GM23248 (cell line): ENCODE measurements at regions not wholly inside any gene's neighbourhood (a gene's known extent, or its start where the extent isn't known, plus 50 kb on each side); places are given as distances from the start of the nearest gene placed in this dataset.

ENCODE experiments used
- DNase-seq: peaks from one replicate; pipeline ENCODE4 v3.0.0-alpha.2; 2015
- H2AFZ ChIP-seq: fragments of 200-600 bp; sonication (generic); 2 replicates; pipeline ENCODE4 v1.6.1; 2016; ENCODE audit warnings: antibody characterized with exemption
- H3F3A ChIP-seq: fragments of 200-600 bp; sonication (generic); 2 replicates; pipeline ENCODE4 v1.6.1; 2016; ENCODE audit warnings: mild to moderate bottlenecking, antibody characterized with exemption, mixed run types; ENCODE audit not compliant: insufficient read depth
- H3K27ac ChIP-seq: fragments of 200-600 bp; sonication (generic); 2 replicates; pipeline ENCODE4 v1.5.1; 2016; ENCODE audit warnings: mild to moderate bottlenecking
- H3K27me3 ChIP-seq: fragments of 200-600 bp; sonication (generic); replicated peaks from 2 replicates; pipeline ENCODE4 v1.6.1; 2016; ENCODE audit warnings: mild to moderate bottlenecking; ENCODE audit not compliant: insufficient read depth
- H3K36me3 ChIP-seq: fragments of 200-600 bp; sonication (generic); 2 replicates; pipeline ENCODE4 v1.6.1; 2016; ENCODE audit warnings: low read depth, mild to moderate bottlenecking
- H3K4me1 ChIP-seq: fragments of 200-600 bp; sonication (generic); 2 replicates; pipeline ENCODE4 v1.6.1; 2016; ENCODE audit warnings: mild to moderate bottlenecking; ENCODE audit not compliant: insufficient read depth
- H3K4me2 ChIP-seq: fragments of 200-600 bp; sonication (generic); one replicate; pipeline ENCODE4 v1.6.1; 2016; ENCODE audit warnings: mild to moderate bottlenecking; ENCODE audit not compliant: unreplicated experiment
- H3K4me3 ChIP-seq: fragments of 200-600 bp; sonication (generic); 2 replicates; pipeline ENCODE4 v1.5.1; 2016; ENCODE audit warnings: mild to moderate bottlenecking
- H3K79me2 ChIP-seq: fragments of 200-600 bp; sonication (generic); 2 replicates; pipeline ENCODE4 v1.6.1; 2016; ENCODE audit warnings: mild to moderate bottlenecking; ENCODE audit not compliant: insufficient read depth
- H3K9ac ChIP-seq: fragments of 200-600 bp; sonication (generic); 2 replicates; pipeline ENCODE4 v1.6.1; 2016; ENCODE audit warnings: mild to moderate bottlenecking
- H3K9me2 ChIP-seq: fragments of 200-600 bp; sonication (generic); 2 replicates; pipeline ENCODE4 v1.6.1; 2016; ENCODE audit warnings: mixed run types, mild to moderate bottlenecking, moderate library complexity; ENCODE audit not compliant: insufficient read depth
- H3K9me3 ChIP-seq: fragments of 200-600 bp; sonication (generic); one replicate; pipeline ENCODE4 v1.6.1; 2017; ENCODE audit warnings: low read depth
- H4K20me1 ChIP-seq: fragments of 200-600 bp; sonication (generic); 2 replicates; pipeline ENCODE4 v1.6.0; 2016; ENCODE audit not compliant: insufficient read depth
- EZH2 ChIP-seq: fragments of 200-600 bp; sonication (generic); IDR thresholded peaks from 2 replicates; pipeline ENCODE4 v1.6.1; 2018; ENCODE audit warnings: antibody characterized with exemption, mild to moderate bottlenecking; ENCODE audit not compliant: insufficient read depth, poor library complexity, severe bottlenecking
- EZH2phosphoT487 ChIP-seq: fragments of 200-600 bp; sonication (generic); IDR thresholded peaks from 2 replicates; pipeline ENCODE4 v1.6.1; 2018; ENCODE audit warnings: antibody characterized with exemption, moderate library complexity, mild to moderate bottlenecking, low read depth; ENCODE audit not compliant: insufficient read depth
- WGBS, 2 experiments: methylation state at CpG; one replicate each; pipeline ENCODE4 v1.1.6; 2015 to 2017; ENCODE audit warnings: low lambda C conversion rate in 2 of 2, low coverage in 1 of 2; ENCODE audit errors: missing lambda C conversion rate in 2 of 2; 5-methylcytosine and 5-hydroxymethylcytosine counted together
- in situ Hi-C: fragments of 300-500 bp; cut with MboI; formaldehyde crosslinking; loops from 2 replicates; pipeline ENCODE4 v1.15.0; 2020

- H3K9me3 ChIP-seq: no peaks in the 10 kb centered on the region
- no peak overlapping the region for H3K4me3 ChIP-seq
- no peak for TF ChIP-seq EZH2phosphoT487
- no peak for TF ChIP-seq EZH2
- no peak overlapping the region for H2AFZ ChIP-seq
- H4K20me1 ChIP-seq: no peaks in the 10 kb centered on the region
- no peak for DNase-seq
- no peaks in the 10 kb centered on the region for H3F3A ChIP-seq
- no peaks in the 10 kb centered on the region for H3K36me3 ChIP-seq
- H3K9me2 ChIP-seq: no peaks in the 10 kb centered on the region
- no peaks in the 10 kb centered on the region for H3K79me2 ChIP-seq
- H3K27ac ChIP-seq: no peak overlapping the region
- no peak overlapping the region for H3K9ac ChIP-seq
- no peaks in the 10 kb centered on the region for H3K4me1 ChIP-seq
- in situ Hi-C loops: no loop called here
- H3K27me3 ChIP-seq: no peaks in the 10 kb centered on the region
- no peak overlapping the region for H3K4me2 ChIP-seq
These were observed 334.1 kb upstream of the DCN start for GRCh38 chr12:91516695-91517047.

GRCh38 chr12:91515944-91516694, 333.5 kb upstream of the DCN start:
- H3K36me3 ChIP-seq: no peaks in the 10 kb centered on the region
- H3K27ac ChIP-seq: no peak overlapping the region
- no peaks in the 10 kb centered on the region for H4K20me1 ChIP-seq
- in situ Hi-C loops: no loop called here
- H2AFZ ChIP-seq: no peak overlapping the region
- no peak for TF ChIP-seq EZH2
- TF ChIP-seq EZH2phosphoT487: no peak
- H3K9ac ChIP-seq: no peak overlapping the region
- DNase-seq: no peak
- no peaks in the 10 kb centered on the region for H3K9me3 ChIP-seq
- 39 to 43% methylated on average over 5 of the region's 5 CpGs for WGBS, 2 experiments
- H3K9me2 ChIP-seq: no peaks in the 10 kb centered on the region
- H3K4me3 ChIP-seq: no peak overlapping the region
- H3K27me3 ChIP-seq: no peaks in the 10 kb centered on the region
- no peaks in the 10 kb centered on the region for H3K79me2 ChIP-seq
- H3F3A ChIP-seq: no peaks in the 10 kb centered on the region
- no peaks in the 10 kb centered on the region for H3K4me1 ChIP-seq
- no peak overlapping the region for H3K4me2 ChIP-seq

- Histone ChIP-seq H3K27me3 (no peaks in the 10 kb centered on the region), H3K4me3 (no peak overlapping the region), H3K4me2 (no peak overlapping the region), H3K79me2 (no peaks in the 10 kb centered on the region), H2AFZ (no peak overlapping the region), H3K9me3 (no peaks in the 10 kb centered on the region), H3K4me1 (no peaks in the 10 kb centered on the region), H3K36me3 (no peaks in the 10 kb centered on the region), H4K20me1 (no peaks in the 10 kb centered on the region), H3K27ac (no peak overlapping the region), H3K9ac (no peak overlapping the region), H3F3A (no peaks in the 10 kb centered on the region), H3K9me2 (no peaks in the 10 kb centered on the region)
- in situ Hi-C loops: no loop called here
- 80 to 81% methylated on average over 1 of the region's 1 CpG for WGBS, 2 experiments
- DNase-seq: peak; percentile 1
- TF ChIP-seq EZH2 (no peak), EZH2phosphoT487 (no peak)
These were observed 330.7 kb upstream of the DCN start for GRCh38 chr12:91513313-91513712.

- no peaks in the 10 kb centered on the region for H3K79me2 ChIP-seq
- no peaks in the 10 kb centered on the region for H4K20me1 ChIP-seq
- no peak overlapping the region for H3K9ac ChIP-seq
- H3F3A ChIP-seq: no peaks in the 10 kb centered on the region
- H3K9me3 ChIP-seq: no peaks in the 10 kb centered on the region
- no peak for DNase-seq
- 68 to 70% methylated on average over 1 of the region's 1 CpG for WGBS, 2 experiments
- no peaks in the 10 kb centered on the region for H3K36me3 ChIP-seq
- TF ChIP-seq EZH2phosphoT487 (no peak), EZH2 (no peak)
- no peaks in the 10 kb centered on the region for H3K4me1 ChIP-seq
- no peak overlapping the region for H3K27ac ChIP-seq
- in situ Hi-C loops: no loop called here
- no peak overlapping the region for H3K4me2 ChIP-seq
- no peaks in the 10 kb centered on the region for H3K9me2 ChIP-seq
- no peaks in the 10 kb centered on the region for H3K27me3 ChIP-seq
- no peak overlapping the region for H2AFZ ChIP-seq
- no peak overlapping the region for H3K4me3 ChIP-seq
These were observed 329.3 kb upstream of the DCN start for GRCh38 chr12:91511795-91512420.

GRCh38 chr12:91507754-91508153, 325.1 kb upstream of the DCN start:
- Histone ChIP-seq H3K9ac (no peak overlapping the region), H3K27me3 (no peaks in the 10 kb centered on the region), H3K27ac (no peak overlapping the region), H2AFZ (no peak overlapping the region), H3K9me2 (no peaks in the 10 kb centered on the region), H4K20me1 (no peaks in the 10 kb centered on the region), H3K79me2 (no peaks in the 10 kb centered on the region), H3K4me1 (no peaks in the 10 kb centered on the region), H3K4me2 (no peak overlapping the region), H3K9me3 (no peaks in the 10 kb centered on the region), H3F3A (no peaks in the 10 kb centered on the region), H3K36me3 (no peaks in the 10 kb centered on the region), H3K4me3 (no peak overlapping the region)
- TF ChIP-seq EZH2phosphoT487: no peak
- no peak for TF ChIP-seq EZH2
- 36 to 49% methylated on average over 1 of the region's 1 CpG for WGBS, 2 experiments
- no peak for DNase-seq
- in situ Hi-C loops: no loop called here
